HepG2 (cell line): ENCODE measurements at regions not wholly inside any gene's neighbourhood (a gene's known extent, or its start where the extent isn't known, plus 50 kb on each side); places are given as distances from the start of the nearest gene placed in this dataset.

Source experiments
- ATF7-NPFF ChIP-seq: sonication (generic); formaldehyde crosslinking; IDR thresholded peaks from 2 replicates; pipeline ENCODE4 v1.8.1; 2023; ENCODE audit warnings: mild to moderate bottlenecking, low read depth, missing genetic modification reagents, moderate library complexity
- MBNL3 ChIP-seq: fragments of 250-450 bp; sonication (Bioruptor Pico); conservative IDR thresholded peaks from 2 replicates; pipeline ENCODE4 v1.8.0; 2022; ENCODE audit warnings: mild to moderate bottlenecking, inconsistent platforms
- PAWR ChIP-seq: sonication (generic); formaldehyde crosslinking; IDR thresholded peaks from 2 replicates; pipeline ENCODE4 v1.4.0; 2020; ENCODE audit warnings: missing genetic modification reagents, mild to moderate bottlenecking, borderline replicate concordance
- SMARCC2 ChIP-seq: fragments of 450-650 bp; IDR thresholded peaks from 2 replicates; pipeline ENCODE4 v1.6.1; 2017; ENCODE audit warnings: antibody characterized with exemption, mild to moderate bottlenecking
- SP1 ChIP-seq, 2 experiments: fragments of 450-650 bp in 1 of 2; sonication (generic) in 1 of 2; formaldehyde crosslinking in 1 of 2; IDR thresholded peaks; 2 replicates each; pipeline versions ENCODE4 v1.4.0 to v1.6.1; 2016 to 2020; ENCODE audit warnings: missing genetic modification reagents in 1 of 2
- ZBTB10 ChIP-seq: sonication (generic); formaldehyde crosslinking; IDR thresholded peaks from 2 replicates; pipeline ENCODE4 v1.4.0; 2020; ENCODE audit warnings: missing genetic modification reagents, borderline replicate concordance
- ZNF225 ChIP-seq: sonication (generic); formaldehyde crosslinking; IDR thresholded peaks from 2 replicates; pipeline ENCODE4 v1.4.0; 2020; ENCODE audit warnings: mild to moderate bottlenecking, missing genetic modification reagents
- ZNF234 ChIP-seq: sonication (generic); formaldehyde crosslinking; conservative IDR thresholded peaks from 2 replicates; pipeline ENCODE4 v1.5.1; 2020; ENCODE audit warnings: mild to moderate bottlenecking, missing genetic modification reagents
- ZNF24 ChIP-seq: fragments of 450-650 bp; IDR thresholded peaks from 2 replicates; pipeline ENCODE4 v1.6.1; 2017; ENCODE audit warnings: antibody characterized with exemption, mild to moderate bottlenecking
- ZNF33B ChIP-seq: sonication (generic); formaldehyde crosslinking; IDR thresholded peaks from 2 replicates; pipeline ENCODE4 v1.5.1; 2020; ENCODE audit warnings: mild to moderate bottlenecking, missing genetic modification reagents
- ZNF674 ChIP-seq: sonication (generic); formaldehyde crosslinking; IDR thresholded peaks from 2 replicates; pipeline ENCODE4 v1.5.0; 2020; ENCODE audit warnings: low read depth, mild to moderate bottlenecking, missing genetic modification reagents
- ZNF792 ChIP-seq: IDR thresholded peaks from 2 replicates; pipeline ENCODE4 v1.6.1; 2016
- TF ChIP-seq, protein P1 (sequence below): sonication (generic); formaldehyde crosslinking; IDR thresholded peaks from 2 replicates; pipeline ENCODE4 v1.4.0; 2020; ENCODE audit warnings: missing genetic modification reagents
- TF ChIP-seq, protein P2 (sequence below): sonication (generic); formaldehyde crosslinking; IDR thresholded peaks from 2 replicates; pipeline ENCODE4 v1.5.0; 2020; ENCODE audit warnings: missing genetic modification reagents, mild to moderate bottlenecking, borderline replicate concordance
- TF ChIP-seq, protein P3 (sequence below): sonication (generic); formaldehyde crosslinking; IDR thresholded peaks from 2 replicates; pipeline ENCODE4 v1.4.0; 2020; ENCODE audit warnings: mild to moderate bottlenecking, missing genetic modification reagents
- TF ChIP-seq, protein P4 (sequence below): sonication (generic); formaldehyde crosslinking; IDR thresholded peaks from 2 replicates; pipeline ENCODE4 v1.8.0; 2022; ENCODE audit warnings: mild to moderate bottlenecking, missing genetic modification reagents, moderate library complexity
- TF ChIP-seq, protein P5 (sequence below): sonication (generic); formaldehyde crosslinking; IDR thresholded peaks from 2 replicates; pipeline ENCODE4 v1.8.1; 2023; ENCODE audit warnings: mild to moderate bottlenecking, inconsistent platforms, moderate library complexity, missing genetic modification reagents, borderline replicate concordance

DNA sequence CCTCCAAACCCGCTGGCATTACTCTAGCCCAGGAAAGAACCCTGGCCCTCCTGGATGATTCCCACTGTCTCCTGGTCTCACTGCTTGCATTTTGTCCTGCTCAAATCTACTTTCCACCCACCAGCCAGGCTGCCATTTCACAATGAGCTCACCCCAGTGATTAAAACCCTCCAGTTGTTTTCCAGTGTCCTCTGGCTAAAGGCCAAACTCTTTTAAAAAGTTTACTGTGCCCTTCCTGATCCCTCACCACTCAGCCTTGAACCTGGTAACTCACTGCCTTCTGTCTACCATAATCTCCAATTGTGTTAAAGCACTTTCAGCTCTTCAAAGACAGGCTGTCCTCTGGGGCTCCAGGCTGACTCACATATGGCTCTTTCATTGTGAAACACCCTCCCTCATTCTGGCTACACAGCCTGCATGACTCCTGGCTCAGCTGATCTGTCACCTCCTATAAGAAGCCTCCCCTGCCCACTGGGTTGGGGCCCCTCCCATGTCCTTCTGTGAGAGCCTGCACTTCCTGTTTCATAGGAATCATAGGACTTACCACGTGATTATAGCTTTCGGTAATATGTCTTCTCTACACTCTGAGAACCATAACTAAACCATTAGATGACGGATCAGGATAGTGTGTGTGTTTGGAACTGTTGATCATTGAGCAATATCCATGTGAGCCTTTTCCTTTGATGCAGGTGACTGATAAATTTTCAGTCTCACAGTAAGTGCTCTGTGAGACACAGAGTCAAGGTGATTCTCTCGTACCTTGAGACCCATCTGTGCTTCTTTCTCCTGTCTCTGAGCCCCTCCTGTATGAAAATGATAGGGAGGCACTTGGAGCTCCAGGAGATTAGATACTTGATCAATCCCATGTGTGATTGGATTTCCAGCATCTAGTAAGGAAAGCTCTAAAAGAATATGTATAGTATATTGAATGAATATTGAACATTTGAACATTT lies 590.8 kb upstream of the ID2 start (continued):
- TF ChIP-seq ATF7-NPFF (CRISPR knock-in tag) = peak; percentile 14; the same call in 1 of the 2 replicates
- peak; percentile 94 for TF ChIP-seq ZNF792 (CRISPR knock-in tag)
- TF ChIP-seq, protein P1, sequence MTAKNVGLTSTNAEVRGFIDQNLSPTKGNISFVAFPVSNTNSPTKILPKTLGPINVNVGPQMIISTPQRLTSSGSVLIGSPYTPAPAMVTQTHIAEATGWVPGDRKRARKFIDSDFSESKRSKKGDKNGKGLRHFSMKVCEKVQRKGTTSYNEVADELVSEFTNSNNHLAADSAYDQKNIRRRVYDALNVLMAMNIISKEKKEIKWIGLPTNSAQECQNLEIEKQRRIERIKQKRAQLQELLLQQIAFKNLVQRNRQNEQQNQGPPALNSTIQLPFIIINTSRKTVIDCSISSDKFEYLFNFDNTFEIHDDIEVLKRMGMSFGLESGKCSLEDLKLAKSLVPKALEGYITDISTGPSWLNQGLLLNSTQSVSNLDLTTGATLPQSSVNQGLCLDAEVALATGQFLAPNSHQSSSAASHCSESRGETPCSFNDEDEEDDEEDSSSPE (CRISPR knock-in tag) = peak; percentile 46
- no peak for TF ChIP-seq ZNF225 (CRISPR knock-in tag)
- no peak for TF ChIP-seq ZNF234
- TF ChIP-seq SP1 (IDR thresholded peaks at IDR 0.05) = no peak
- TF ChIP-seq SP1 (CRISPR knock-in tag; IDR thresholded peaks at IDR 0.05) = peak; percentile 50
- TF ChIP-seq, protein P2, sequence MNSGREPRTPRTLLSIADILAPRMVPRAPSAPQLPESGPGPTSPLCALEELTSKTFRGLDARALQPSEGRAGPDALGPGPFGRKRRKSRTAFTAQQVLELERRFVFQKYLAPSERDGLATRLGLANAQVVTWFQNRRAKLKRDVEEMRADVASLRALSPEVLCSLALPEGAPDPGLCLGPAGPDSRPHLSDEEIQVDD (CRISPR knock-in tag) = no peak
- TF ChIP-seq, protein P3, sequence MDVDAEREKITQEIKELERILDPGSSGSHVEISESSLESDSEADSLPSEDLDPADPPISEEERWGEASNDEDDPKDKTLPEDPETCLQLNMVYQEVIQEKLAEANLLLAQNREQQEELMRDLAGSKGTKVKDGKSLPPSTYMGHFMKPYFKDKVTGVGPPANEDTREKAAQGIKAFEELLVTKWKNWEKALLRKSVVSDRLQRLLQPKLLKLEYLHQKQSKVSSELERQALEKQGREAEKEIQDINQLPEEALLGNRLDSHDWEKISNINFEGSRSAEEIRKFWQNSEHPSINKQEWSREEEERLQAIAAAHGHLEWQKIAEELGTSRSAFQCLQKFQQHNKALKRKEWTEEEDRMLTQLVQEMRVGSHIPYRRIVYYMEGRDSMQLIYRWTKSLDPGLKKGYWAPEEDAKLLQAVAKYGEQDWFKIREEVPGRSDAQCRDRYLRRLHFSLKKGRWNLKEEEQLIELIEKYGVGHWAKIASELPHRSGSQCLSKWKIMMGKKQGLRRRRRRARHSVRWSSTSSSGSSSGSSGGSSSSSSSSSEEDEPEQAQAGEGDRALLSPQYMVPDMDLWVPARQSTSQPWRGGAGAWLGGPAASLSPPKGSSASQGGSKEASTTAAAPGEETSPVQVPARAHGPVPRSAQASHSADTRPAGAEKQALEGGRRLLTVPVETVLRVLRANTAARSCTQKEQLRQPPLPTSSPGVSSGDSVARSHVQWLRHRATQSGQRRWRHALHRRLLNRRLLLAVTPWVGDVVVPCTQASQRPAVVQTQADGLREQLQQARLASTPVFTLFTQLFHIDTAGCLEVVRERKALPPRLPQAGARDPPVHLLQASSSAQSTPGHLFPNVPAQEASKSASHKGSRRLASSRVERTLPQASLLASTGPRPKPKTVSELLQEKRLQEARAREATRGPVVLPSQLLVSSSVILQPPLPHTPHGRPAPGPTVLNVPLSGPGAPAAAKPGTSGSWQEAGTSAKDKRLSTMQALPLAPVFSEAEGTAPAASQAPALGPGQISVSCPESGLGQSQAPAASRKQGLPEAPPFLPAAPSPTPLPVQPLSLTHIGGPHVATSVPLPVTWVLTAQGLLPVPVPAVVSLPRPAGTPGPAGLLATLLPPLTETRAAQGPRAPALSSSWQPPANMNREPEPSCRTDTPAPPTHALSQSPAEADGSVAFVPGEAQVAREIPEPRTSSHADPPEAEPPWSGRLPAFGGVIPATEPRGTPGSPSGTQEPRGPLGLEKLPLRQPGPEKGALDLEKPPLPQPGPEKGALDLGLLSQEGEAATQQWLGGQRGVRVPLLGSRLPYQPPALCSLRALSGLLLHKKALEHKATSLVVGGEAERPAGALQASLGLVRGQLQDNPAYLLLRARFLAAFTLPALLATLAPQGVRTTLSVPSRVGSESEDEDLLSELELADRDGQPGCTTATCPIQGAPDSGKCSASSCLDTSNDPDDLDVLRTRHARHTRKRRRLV = no peak; the same call in 1 of the 2 replicates
- no peak for TF ChIP-seq MBNL3 (CRISPR knock-in tag)
- no peak for TF ChIP-seq ZBTB10 (CRISPR knock-in tag)
- TF ChIP-seq, protein P4, sequence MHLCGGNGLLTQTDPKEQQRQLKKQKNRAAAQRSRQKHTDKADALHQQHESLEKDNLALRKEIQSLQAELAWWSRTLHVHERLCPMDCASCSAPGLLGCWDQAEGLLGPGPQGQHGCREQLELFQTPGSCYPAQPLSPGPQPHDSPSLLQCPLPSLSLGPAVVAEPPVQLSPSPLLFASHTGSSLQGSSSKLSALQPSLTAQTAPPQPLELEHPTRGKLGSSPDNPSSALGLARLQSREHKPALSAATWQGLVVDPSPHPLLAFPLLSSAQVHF (CRISPR knock-in tag) = no peak
- TF ChIP-seq PAWR (CRISPR knock-in tag) = no peak
- TF ChIP-seq, protein P5, sequence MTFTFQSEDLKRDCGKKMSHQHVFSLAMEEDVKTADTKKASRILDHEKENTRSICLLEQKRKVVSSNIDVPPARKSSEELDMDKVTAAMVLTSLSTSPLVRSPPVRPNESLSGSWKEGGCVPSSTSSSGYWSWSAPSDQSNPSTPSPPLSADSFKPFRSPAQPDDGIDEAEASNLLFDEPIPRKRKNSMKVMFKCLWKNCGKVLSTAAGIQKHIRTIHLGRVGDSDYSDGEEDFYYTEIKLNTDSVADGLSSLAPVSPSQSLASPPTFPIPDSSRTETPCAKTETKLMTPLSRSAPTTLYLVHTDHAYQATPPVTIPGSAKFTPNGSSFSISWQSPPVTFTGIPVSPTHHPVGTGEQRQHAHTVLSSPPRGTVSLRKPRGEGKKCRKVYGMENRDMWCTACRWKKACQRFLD (CRISPR knock-in tag) = no peak
- no peak for TF ChIP-seq ZNF24
- TF ChIP-seq ZNF674 (CRISPR knock-in tag) = no peak
- TF ChIP-seq ZNF33B (CRISPR knock-in tag) = no peak
- no peak for TF ChIP-seq SMARCC2
